HG03469 (cell line): ENCODE measurements at regions not wholly inside any gene's neighbourhood (a gene's known extent, or its start where the extent isn't known, plus 50 kb on each side); places are given as distances from the start of the nearest gene placed in this dataset.

Experiments
- ATAC-seq: cut with Tn5 transposase; IDR thresholded peaks from one replicate; pipeline ENCODE4 v1.9.1; 2021; ENCODE audit warnings: mild to moderate bottlenecking, moderate library complexity, moderate number of reproducible peaks; ENCODE audit not compliant: unreplicated experiment

DNA sequence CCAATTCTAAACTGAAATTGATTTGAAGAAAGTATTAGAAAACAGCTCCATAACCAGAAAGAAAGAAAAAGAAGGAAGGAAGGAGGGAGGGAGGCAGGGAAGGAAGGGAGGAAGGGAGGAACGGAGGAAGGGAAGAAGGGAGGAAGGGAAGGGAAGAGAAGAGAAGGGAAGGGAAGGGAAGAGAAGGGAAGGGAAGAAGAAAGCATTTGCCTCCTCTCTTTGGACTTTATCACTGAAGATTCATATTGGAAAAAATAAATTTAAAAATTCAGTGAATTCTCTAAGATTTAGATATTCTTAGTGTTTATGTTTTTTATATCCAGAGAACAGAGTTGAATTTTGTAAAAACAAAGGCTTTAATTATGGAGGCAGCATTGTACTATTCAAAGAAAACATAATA, 68.5 kb upstream of the NXT1 start:
- no peak for ATAC-seq

- ATAC-seq, result no peak
Observed at GRCh38 chr20:23279836-23280235, 70.8 kb upstream of the NXT1 start.

DNA sequence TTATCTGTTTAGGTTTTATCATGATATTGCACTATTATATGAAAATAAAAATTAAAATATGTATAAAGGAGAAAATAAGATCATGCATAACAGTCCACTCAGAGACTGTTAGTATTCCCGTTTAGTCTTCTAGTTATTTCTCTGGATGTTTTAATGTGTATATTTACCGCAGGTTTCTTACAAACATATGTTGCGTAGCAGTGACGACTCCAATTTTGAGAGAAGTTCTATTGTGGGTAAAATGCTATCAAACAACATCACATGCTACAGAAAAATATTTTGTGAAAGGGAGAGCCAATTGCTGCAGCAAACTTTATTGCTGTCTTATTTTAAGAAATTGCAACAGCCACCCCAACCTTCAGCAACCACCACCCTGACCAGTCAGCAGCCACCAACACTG, 72.4 kb upstream of the NXT1 start:
- ATAC-seq, result no peak

DNA sequence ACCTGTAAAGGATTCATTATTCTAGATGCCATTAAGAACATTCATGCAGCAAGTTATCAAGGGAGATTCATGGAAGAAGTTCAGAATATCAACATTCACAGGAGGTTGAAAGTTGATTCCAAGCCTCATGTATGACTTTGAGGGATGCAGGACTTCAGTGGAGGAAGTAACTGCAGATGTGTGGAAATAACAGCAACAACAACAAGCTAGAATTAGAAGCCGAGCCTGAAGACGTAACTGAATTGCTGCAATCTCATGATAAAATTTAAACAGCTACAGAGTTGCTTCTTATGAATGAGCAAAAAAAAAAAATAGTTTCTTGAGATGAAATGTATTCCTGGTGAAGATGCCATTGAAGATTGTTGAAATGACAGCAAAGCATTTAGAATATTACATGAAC, 73.3 kb upstream of the NXT1 start:
- no peak for ATAC-seq

- ATAC-seq, result no peak
Observed at GRCh38 chr20:23273776-23274175, 76.8 kb upstream of the NXT1 start.

DNA sequence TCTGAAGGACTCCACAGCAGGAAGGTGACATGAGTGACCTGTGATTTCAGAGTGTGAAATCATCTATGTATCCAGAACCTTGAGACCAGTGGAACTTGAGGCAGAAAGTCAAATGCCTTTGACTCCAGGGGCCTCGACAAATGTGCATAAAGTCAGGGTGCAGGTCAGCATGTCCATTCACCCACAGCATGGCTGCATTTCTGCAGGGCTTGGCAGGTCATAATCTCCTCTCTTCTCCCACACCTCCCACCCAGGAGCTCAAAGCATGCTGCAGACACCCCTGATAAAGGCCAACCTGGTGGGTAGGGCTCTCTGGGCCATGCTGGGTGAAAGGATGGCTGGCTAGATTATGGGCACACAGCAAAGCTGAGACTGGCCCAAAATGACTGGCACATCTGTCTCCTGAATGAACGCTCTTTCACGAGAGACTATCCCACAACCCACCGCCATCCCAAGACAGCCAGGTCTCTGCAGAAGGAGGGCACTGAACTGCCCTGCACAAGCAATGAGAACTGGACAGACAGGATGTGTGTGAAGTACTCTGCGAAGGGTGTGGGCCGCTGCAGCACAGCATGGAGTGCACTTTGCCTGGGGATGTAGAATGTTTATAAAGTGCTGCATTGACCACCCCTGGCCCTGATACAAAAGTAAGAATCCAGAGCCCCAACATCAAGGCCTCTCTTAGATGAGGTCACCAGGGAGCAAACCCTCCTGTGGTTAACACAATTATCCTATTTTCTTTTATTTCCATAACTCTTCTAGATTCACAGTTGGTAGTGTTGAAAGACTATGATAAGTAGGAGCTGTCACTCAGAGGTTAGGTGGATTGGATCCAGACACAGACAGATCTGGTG, 78.2 kb upstream of the NXT1 start:
- no peak for ATAC-seq

DNA sequence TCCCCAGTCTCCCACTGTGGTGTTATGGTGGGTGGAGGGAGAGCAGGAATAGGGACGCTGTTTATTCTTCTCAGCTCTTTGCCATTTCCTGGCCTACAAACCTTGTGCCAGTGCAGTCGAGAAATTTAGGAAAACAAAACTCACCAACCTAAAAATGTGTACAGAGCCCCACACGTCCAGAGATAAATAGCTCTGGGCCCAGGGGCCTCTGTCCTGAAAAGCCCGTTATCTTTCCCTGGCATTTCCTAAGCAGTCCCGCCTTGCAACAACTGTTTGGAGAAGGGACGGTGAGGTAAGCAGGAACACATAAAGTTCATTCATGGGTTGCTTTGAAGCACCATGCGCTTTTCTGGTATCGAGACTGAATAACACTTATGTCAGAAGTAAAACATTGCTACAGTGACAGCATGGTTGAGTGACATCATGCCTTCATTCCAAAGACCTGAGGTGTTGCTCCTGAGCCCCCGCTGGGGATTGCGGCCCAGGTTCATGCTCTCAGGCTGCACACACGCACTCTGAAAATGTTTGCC, 80.1 kb upstream of the NXT1 start:
- ATAC-seq, result no peak

- ATAC-seq, result no peak
Observed at GRCh38 chr20:23269954-23270353, 80.6 kb upstream of the NXT1 start.

GRCh38 chr20:23268792-23269354, 81.7 kb upstream of the NXT1 start:
- ATAC-seq, result no peak

DNA sequence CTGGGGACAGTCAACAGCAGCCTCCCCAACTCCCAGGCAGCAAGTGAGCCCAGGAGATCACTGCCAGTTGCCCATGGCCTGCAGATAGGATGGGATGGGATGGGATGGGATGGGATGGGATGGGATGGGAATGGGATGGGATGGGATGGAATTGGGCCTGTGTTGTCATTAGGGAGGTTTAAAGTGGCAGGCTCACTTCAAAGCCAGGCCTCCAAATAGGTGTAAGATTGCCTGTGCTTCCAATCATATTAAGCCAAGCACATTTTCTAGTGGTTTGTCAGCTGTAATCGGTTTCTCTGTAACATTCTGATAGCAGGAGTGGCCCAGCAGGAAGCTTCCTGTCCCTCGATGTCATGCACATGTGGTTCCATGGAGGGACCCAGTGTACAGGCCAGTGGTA, 82.7 kb upstream of the NXT1 start:
- no peak for ATAC-seq

DNA sequence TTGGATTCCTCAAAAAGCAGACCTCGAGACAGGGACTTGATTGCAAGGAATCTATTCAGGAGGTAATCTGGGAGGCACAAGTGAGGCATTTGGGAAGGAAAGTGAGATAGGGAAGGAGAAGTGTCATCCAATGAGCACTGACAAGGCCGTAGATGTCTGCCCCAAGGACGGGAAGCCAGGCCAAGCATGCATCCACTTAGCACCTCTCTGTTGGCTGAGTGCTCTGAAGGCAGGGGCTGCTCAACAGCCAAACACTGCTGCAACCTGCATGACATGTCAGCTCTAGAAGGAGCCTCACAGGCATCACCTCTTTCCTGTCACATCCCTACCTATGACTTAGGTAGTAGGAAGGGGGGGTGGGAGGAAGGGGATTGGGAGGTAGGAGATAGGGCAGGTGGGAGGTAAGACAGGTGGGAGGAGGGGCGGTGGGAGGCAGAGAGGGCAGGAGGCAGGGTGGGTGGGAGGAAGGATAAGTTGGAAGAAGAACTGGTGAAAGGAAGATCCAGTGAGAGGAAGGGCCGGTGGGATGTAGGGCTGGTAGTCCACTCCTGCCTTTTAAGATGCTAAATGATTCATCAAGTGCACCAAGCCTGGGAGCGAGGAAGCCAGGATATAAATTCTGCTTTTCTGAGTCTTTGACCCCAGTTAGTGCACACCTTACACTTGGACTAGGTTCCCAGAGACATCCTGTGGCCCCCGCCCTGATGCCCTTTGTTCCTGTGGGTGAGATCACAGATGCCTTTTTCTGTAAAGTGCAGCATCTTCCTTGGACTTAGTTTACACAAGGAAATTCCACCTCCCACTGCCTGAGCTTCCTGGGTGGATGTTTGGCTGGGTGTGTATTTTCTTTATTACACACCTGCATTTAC, 83.8 kb upstream of the NXT1 start:
- no peak for ATAC-seq

DNA sequence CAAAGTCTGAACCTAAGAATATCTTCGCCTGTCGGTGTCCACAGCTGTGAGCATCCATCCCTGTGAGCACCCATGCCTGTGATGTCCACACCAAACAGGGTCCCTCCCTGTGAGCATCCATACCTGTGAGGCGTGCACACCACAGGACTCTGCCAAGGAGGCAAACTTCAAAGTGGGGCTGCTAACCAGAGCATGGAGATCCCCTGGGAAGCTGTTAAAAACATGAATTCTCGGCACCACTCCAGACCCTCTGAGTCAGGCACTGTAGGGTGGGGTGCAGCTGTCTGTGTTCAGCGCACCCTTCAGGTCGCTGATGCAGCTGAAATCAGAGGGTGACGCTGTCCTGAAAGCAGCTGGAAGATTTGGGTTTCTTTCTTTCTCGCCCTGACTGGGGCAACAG, 85.4 kb upstream of the NXT1 start:
- ATAC-seq, result no peak

DNA sequence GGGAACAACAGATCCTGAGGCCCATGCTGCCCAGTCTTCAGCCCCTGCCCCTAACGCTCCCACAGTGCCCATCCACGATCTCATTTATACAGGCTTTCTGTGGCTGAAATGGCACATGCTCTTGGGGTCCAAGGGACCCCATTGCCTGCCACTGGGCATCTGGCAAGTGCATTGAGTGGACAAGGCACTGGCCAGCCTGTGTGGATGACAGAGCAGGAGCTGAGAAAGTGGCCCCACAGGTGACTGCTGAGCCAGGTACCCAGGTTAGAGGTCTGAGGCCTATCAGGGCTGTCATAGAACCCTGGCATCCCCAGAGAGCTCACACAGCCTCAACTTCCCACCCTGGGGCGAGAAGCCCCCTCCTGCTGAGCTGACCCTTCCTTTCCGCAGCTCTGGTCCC, 86.0 kb upstream of the NXT1 start:
- no peak for ATAC-seq

GRCh38 chr20:23260181-23260840, 90.3 kb upstream of the NXT1 start:
- no peak for ATAC-seq

- no peak for ATAC-seq
Observed at GRCh38 chr20:23258747-23259121, 91.9 kb upstream of the NXT1 start.

DNA sequence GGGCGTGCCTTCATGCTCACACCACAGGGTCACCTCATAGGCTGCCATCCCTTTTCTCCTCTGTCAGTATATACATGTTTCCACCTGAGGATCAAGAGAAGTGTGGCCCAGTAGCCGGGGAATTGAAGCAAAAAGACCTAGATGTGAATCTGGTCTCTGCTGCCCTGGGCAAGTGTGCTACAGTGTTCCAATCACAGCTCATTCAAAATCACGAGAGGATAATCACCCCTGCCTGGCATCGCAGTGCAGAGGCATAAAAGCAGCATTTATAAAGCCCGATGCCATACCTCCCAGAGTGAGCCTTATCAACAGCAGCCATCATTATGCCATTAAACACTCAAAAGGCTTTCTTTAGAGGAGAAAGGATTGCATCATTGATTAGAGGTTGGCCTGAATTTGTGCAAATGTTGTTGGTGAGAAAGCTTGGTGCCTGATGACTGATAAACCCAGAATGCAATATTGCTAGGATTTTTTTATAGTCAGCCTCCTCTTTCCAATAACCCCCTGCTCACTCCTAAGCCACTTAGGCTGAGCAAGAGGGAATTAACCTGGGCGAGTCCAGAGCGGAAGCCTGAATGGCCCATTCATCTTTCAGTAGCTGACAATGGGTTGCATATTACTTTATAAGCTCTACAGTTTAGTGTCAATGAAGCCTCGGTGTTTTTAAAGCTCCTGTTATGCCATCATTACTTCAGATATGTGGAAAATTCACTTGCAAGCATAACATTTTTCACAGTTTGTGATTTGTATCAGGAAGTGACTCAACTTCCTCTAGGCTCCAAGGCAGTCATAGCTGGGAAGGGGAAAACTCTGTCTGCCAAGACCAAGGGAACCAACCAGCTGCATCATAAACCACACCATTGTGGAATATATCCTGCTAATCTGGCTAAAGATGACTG, 92.5 kb upstream of the NXT1 start:
- no peak for ATAC-seq

DNA sequence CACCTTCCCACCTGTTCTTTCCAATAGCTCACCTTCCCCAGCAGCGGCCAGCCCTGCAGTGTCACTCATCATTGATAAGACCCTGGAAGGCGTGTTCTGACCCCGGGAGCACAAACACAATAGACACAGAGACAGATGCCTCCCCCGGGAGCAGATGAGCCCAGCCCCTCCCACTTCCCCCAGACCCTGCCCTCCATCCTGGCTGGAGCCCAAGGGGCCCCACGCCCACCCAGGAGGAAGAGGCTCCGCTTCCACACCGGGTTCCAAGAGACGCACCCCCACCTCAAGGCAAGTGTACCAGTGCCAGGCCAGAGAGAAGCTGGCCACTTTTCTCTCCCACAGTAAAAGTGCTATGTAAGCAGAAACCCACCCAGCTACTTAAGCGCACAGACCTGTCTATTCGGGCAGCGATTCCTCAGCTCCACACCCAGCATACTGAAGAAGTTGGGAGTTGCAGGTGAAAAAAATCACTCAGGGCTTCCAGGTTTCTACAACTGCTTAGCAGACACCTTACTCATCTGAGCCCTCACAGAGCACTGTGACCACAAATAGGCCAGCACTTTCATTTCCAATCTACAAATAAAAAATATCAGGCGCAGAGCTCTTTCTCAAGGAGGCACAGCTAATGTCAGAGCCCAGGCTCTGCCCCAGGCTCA, 93.4 kb upstream of the NXT1 start:
- no peak for ATAC-seq

DNA sequence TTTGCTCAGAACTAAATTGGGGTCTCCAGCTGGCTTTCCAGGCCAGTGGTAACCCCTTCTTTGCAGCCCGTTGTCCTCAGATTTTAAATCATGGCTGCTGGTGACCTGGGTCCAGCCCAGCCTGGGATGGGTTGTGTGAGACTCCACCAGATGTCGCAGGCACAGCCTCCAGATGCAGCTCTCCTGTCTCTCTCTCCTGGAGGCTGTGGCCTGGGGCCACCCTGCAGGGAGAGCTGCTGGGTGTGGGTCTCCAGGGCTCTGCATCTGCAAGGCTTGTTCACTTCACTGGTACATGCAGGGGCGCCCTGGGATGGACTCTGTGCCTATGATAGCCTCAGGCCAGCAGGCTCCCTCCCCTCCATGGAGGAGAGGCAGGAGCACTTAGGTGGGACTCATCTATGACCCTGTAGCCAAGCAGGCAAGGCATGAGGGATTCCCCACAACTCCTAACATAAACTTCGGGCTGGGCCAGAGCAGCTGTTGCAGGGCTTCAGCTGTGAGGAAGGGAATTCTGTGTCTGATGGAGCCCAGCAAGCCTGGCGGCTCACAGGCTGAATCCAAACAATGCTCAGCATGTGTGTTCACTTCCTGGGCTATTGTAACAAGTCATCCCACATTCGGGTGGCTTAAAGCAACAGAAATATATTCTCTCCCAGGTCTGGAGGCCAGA, 94.7 kb upstream of the NXT1 start:
- ATAC-seq, result no peak

DNA sequence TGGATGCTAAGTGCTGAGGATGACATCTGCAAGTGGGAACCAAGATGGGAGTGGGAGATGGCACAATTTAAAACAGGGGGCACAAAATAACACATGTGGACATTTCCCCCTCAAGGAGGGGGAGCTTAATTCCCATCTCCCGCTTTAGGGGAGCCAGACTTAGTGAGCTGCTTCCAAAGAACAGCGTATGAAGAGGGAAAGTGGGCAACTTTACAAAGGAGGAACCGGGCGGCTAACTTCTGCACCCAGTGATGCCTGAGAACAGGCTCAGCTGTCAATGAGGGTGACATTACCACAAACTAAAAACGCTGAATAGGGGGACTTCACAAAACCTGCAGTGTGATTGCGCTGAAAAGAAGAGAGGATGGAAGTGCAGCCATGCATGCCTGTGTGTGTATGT, 95.5 kb upstream of the NXT1 start:
- ATAC-seq, result no peak
